ENCODE measurements at regions not wholly inside any gene's neighbourhood (a gene's known extent, or its start where the extent isn't known, plus 50 kb on each side); places are given as distances from the start of the nearest gene placed in this dataset.

DNA sequence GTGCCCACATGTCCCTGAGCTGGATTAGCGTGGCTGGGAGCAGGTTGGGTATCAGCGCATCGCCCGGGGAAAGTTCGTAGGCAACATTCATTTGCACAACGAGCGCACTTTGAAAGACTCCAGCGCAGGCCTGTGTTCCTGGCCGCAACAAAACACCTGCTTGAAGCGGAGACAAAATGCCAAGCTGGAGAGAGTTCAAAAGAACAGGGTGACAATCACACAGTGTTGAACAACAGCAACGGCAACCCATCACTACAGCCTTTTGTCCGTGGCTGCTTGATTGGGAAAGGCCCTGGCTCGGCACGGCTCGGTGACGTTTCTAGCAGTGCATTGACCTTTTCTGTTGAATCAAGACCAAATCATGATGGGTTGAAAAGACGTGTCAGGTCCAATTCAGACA lies 336.3 kb downstream of the IRX1 start:
- TF ChIP-seq, protein P1, sequence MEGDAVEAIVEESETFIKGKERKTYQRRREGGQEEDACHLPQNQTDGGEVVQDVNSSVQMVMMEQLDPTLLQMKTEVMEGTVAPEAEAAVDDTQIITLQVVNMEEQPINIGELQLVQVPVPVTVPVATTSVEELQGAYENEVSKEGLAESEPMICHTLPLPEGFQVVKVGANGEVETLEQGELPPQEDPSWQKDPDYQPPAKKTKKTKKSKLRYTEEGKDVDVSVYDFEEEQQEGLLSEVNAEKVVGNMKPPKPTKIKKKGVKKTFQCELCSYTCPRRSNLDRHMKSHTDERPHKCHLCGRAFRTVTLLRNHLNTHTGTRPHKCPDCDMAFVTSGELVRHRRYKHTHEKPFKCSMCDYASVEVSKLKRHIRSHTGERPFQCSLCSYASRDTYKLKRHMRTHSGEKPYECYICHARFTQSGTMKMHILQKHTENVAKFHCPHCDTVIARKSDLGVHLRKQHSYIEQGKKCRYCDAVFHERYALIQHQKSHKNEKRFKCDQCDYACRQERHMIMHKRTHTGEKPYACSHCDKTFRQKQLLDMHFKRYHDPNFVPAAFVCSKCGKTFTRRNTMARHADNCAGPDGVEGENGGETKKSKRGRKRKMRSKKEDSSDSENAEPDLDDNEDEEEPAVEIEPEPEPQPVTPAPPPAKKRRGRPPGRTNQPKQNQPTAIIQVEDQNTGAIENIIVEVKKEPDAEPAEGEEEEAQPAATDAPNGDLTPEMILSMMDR (conservative IDR thresholded peaks at IDR 0.05): no peak
- H3K9me3 Mint-ChIP-seq: peaks cover 8% of the 10 kb centered on the region
- peaks cover 4% of the 10 kb centered on the region for H3K27me3 Mint-ChIP-seq (ENCODE audit: low read depth)
- no peak overlapping the region for H3K27ac Mint-ChIP-seq (ENCODE audit: unreplicated experiment)
- H3K36me3 Mint-ChIP-seq (ENCODE audit: low read depth): peaks cover 4% of the 10 kb centered on the region
- H3K4me1 Mint-ChIP-seq: peaks cover 19% of the 10 kb centered on the region
- DNase-seq (ENCODE audit: low read depth, low spot score): no peak
- H3K4me3 Mint-ChIP-seq: no peak overlapping the region

DNA sequence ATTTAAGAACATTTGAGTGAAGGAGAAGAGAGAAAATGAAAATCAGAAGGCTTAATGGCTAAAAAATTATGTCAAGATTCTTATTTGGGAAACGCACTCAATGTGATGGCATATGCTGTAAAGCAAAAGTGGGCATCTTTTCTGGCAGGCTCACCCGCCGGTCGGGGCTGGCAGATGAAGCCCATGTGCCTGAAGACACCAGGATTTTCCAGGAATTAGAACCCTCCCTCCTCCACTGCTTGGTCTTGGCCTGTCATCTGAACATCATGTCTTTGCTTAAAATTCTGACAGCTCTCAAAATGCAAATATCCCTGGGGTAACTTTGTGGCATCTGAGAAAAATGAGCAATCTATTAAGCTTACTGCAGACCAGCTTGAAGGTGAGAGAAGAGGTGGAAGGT lies 337.9 kb downstream of the IRX1 start:
- H3K4me1 Mint-ChIP-seq: peaks cover 19% of the 10 kb centered on the region
- no peak overlapping the region for H3K27ac Mint-ChIP-seq (ENCODE audit: unreplicated experiment)
- peaks cover 4% of the 10 kb centered on the region for H3K27me3 Mint-ChIP-seq (ENCODE audit: low read depth)
- TF ChIP-seq, protein P1 (conservative IDR thresholded peaks at IDR 0.05): no peak
- no peak for DNase-seq (ENCODE audit: low read depth, low spot score)
- peaks cover 4% of the 10 kb centered on the region for H3K36me3 Mint-ChIP-seq (ENCODE audit: low read depth)
- H3K4me3 Mint-ChIP-seq: no peak overlapping the region
- H3K9me3 Mint-ChIP-seq: peaks cover 8% of the 10 kb centered on the region

DNA sequence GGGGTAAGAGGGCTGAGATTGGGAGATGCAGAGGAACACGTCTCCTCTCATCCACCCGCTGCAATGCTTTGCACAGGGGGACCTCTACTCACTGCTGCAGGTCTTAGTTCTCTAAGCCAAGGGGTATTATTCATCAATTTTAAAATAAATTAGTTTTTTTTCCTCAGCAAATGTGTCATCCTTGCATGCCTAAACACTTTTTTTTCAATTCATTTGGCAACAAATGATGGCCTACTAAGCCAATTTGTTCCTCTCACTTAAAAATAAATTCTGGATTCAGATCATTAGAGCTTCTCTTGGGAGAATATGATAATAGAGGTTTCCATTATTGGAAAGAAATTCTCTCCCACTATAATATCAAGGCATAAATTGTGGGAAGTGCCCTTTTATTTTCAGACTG lies 338.3 kb downstream of the IRX1 start:
- TF ChIP-seq, protein P1 (conservative IDR thresholded peaks at IDR 0.05): no peak
- Mint-ChIP-seq H3K27ac (ENCODE audit: unreplicated experiment) (no peak overlapping the region), H3K36me3 (ENCODE audit: low read depth) (peaks cover 4% of the 10 kb centered on the region), H3K27me3 (ENCODE audit: low read depth) (peaks cover 4% of the 10 kb centered on the region), H3K4me3 (no peak overlapping the region), H3K4me1 (peaks cover 19% of the 10 kb centered on the region), H3K9me3 (peaks cover 10% of the 10 kb centered on the region)
- DNase-seq (ENCODE audit: low read depth, low spot score): no peak

DNA sequence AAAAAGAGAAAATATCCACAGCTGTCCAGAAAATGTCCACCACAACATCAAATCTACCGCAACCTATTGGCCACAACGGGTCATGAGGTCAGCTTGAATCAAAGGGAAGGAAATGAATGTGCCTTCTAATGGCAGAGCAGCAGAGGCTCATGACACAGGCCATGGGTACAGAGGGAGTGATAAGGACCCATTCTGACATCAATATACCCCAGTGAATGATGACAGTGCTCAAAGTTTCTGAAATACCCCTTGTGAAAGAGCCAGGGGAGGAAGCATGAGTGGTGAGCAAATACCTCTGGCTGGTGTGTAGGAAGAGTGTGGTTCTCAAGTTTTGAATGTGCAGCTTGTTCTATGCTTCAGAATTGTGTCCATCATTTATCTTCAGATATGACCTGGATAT lies 348.2 kb downstream of the IRX1 start:
- Mint-ChIP-seq H3K9me3 (peaks cover 4% of the 10 kb centered on the region), H3K27me3 (ENCODE audit: low read depth) (no peaks in the 10 kb centered on the region), H3K27ac (ENCODE audit: unreplicated experiment) (peak overlapping the region; percentile 35)

DNA sequence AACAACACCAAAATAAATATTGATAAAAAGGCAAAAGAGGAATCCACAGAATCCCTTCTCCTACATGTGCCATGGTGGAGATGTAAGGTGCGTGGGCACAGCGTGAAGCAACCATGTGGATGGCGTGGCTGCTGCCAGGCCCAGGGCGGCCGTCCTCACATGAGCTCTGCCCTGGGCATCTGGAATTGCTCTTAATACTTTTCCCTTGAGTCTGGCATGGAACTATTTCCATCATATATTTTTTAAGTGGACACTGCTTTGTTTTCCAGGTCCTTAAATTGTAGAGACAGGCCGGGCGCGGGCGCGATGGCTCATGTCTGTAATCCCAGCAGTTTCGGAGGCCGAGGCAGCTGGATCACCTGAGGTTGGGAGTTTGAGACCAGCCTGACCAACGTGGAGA lies 349.3 kb downstream of the IRX1 start:
- peaks cover 5% of the 10 kb centered on the region for H3K9me3 Mint-ChIP-seq
- H3K4me1 Mint-ChIP-seq: peaks cover 13% of the 10 kb centered on the region
- no peaks in the 10 kb centered on the region for H3K27me3 Mint-ChIP-seq (ENCODE audit: low read depth)
- no peak overlapping the region for H3K4me3 Mint-ChIP-seq
- TF ChIP-seq, protein P1 (conservative IDR thresholded peaks at IDR 0.05): no peak
- H3K36me3 Mint-ChIP-seq (ENCODE audit: low read depth): peaks cover 4% of the 10 kb centered on the region
- no peak for DNase-seq (ENCODE audit: low read depth, low spot score)
- no peak overlapping the region for H3K27ac Mint-ChIP-seq (ENCODE audit: unreplicated experiment)

More for the DNA sequence above, 348.2 kb downstream of the IRX1 start:
- Mint-ChIP-seq H3K36me3 (ENCODE audit: low read depth) (peaks cover 4% of the 10 kb centered on the region), H3K4me1 (peaks cover 13% of the 10 kb centered on the region), H3K4me3 (no peak overlapping the region)
- no peak for DNase-seq (ENCODE audit: low read depth, low spot score)
- TF ChIP-seq, protein P1 (conservative IDR thresholded peaks at IDR 0.05): no peak

DNA sequence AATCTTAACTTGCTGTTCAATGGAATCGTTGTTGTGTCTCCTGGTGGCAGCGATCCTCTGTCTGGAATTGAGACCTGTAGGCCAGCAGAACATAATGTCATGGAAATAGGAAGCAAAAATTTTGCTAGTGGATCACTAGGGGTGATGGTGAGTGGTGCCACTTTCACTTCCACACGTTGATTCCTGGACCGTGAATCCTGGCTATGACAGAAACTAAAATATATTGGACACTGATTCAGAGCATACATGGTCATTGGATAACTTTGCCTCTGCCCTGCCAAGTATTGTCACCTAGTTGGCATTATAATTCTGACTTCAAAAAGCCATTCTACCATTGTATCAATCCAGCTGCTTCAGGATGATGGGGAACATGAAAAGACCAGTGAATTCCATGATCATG lies 353.2 kb downstream of the IRX1 start:
- TF ChIP-seq, protein P1 (conservative IDR thresholded peaks at IDR 0.05): no peak
- H3K27me3 Mint-ChIP-seq (ENCODE audit: low read depth): no peaks in the 10 kb centered on the region
- peaks cover 10% of the 10 kb centered on the region for H3K4me1 Mint-ChIP-seq
- no peak overlapping the region for H3K4me3 Mint-ChIP-seq
- H3K27ac Mint-ChIP-seq (ENCODE audit: unreplicated experiment): no peak overlapping the region
- peaks cover 10% of the 10 kb centered on the region for H3K36me3 Mint-ChIP-seq (ENCODE audit: low read depth)
- peaks cover 16% of the 10 kb centered on the region for H3K9me3 Mint-ChIP-seq
- DNase-seq (ENCODE audit: low read depth, low spot score): no peak

Measured in neural crest cell (in vitro differentiated cells).